ENCODE measurements at regions not wholly inside any gene's neighbourhood (a gene's known extent, or its start where the extent isn't known, plus 50 kb on each side); places are given as distances from the start of the nearest gene placed in this dataset.

DNA sequence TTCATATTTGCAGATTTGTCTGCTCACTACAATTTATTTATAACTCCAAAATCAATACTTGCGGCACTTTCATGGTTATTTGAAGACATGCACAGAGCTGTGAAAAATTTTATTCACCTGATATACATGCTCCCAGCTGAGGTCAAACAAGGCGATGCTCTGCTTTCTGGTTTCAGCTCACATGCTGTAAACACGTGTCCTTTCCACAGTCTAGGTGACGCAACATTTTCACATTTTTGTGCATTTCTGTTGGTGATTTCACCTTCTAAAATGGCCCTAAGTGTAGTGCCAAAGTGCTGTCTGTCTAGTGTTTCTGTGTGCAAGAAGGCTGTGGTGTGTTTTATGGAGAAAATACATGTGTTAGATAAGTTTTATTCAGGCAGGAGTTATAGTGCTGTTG, 650.5 kb downstream of the RNF144B start:
- Histone ChIP-seq H3K56ac (ENCODE audit: extremely low read depth, insufficient read depth, low read length) (no peak overlapping the region), H4K20me1 (ENCODE audit: insufficient read depth, low read length) (no peaks in the 10 kb centered on the region), H2BK5ac (ENCODE audit: low read depth, low read length, poor library complexity, severe bottlenecking) (no peak overlapping the region), H3K36me3 (ENCODE audit: control insufficient read depth, insufficient read depth, low read length) (no peaks in the 10 kb centered on the region), H3K4me2 (ENCODE audit: low read depth, low read length) (no peak overlapping the region), H2BK120ac (ENCODE audit: low read depth, low read length) (no peak overlapping the region), H3K14ac (replicated peaks; ENCODE audit: low read depth, low read length) (no peak overlapping the region), H3K4me3 (ENCODE audit: insufficient read depth, low read depth, low read length) (no peak overlapping the region), H4K5ac (ENCODE audit: low read depth, low read length) (no peak overlapping the region), H3K18ac (ENCODE audit: low read depth, low read length) (no peak overlapping the region), H3K9me3 (ENCODE audit: control insufficient read depth, insufficient read depth, low read length) (peaks cover 2% of the 10 kb centered on the region; the same call in 1 of the 2 replicates), H3K27ac (ENCODE audit: insufficient read depth, low read length) (no peak overlapping the region), H3K4me1 (ENCODE audit: control insufficient read depth, insufficient read depth, low read length) (no peaks in the 10 kb centered on the region), H3K23ac (ENCODE audit: low read depth, low read length) (no peak overlapping the region), H3K4ac (ENCODE audit: low read depth, low read length) (no peak overlapping the region), H3K79me1 (ENCODE audit: low read depth in 1 of 2, low read length in 2 of 2) (no peaks in the 10 kb centered on the region), H3K27me3 (ENCODE audit: control insufficient read depth, insufficient read depth, low read length) (no peaks in the 10 kb centered on the region), H3K9ac (ENCODE audit: low read depth, low read length) (no peak overlapping the region), H2AFZ (replicated peaks; ENCODE audit: low read length, poor library complexity) (no peak overlapping the region), H2BK20ac (ENCODE audit: low read depth, low read length) (no peak overlapping the region), H3K9me1 (ENCODE audit: insufficient read depth, low read length) (no peaks in the 10 kb centered on the region), H4K91ac (ENCODE audit: insufficient read depth, low read depth, low read length) (no peak overlapping the region), H2AK5ac (ENCODE audit: low read depth, low read length) (no peak overlapping the region), H4K8ac (ENCODE audit: low read depth in 2 of 2, low read length in 2 of 2) (no peak overlapping the region), H2AK9ac (replicated peaks; ENCODE audit: low read depth, low read length, poor library complexity) (no peak overlapping the region), H2BK15ac (ENCODE audit: low read depth, low read length) (no peak overlapping the region)
- ChIA-PET POLR2A (ENCODE audit: unreplicated experiment) (no interaction called here), CTCF (no interaction called here)
- ATAC-seq (ENCODE audit: low read depth) (no peak), DNase-seq (no peak)
- WGBS, 2 experiments (ENCODE audit: extremely low coverage in 2 of 2, insufficient read length in 1 of 2), result 79% methylated on average over 3 of the region's 4 CpGs; no CpG with 5 or more reads in 1 of the 2 experiments
- in situ Hi-C loops (cut with MboI; ENCODE audit: low sequenced_read_pairs) (no loop called here), intact Hi-C loops (cut with micrococcal nuclease) (no loop called here), dilution Hi-C loops (cut with HindIII; ENCODE audit: low sequenced_read_pairs, unreplicated experiment) (no loop called here)
- TF ChIP-seq CEBPB (IDR thresholded peaks at IDR 0.05; ENCODE audit: low read depth, low read length) (peak; percentile 29; the same call in 1 of the 2 replicates), MXI1 (IDR thresholded peaks at IDR 0.05; ENCODE audit: borderline replicate concordance, low read depth, low read length) (no peak)
- no TSS peak for BruUV-seq (replicated peaks)

All from IMR-90 (cell line).